Liver (tissue), 8 donors: ENCODE measurements at regions not wholly inside any gene's neighbourhood (a gene's known extent, or its start where the extent isn't known, plus 50 kb on each side); places are given as distances from the start of the nearest gene placed in this dataset.

Source experiments
- DNase-seq: peaks from one replicate; pipeline ENCODE4 v3.0.0-alpha.2; 2017; ENCODE audit warnings: low spot score
- H3K27ac ChIP-seq, 2 donors: one replicate each; pipeline ENCODE4 v1.7.0; 2013; ENCODE audit warnings: inconsistent platforms in 2 of 2, low read length in 2 of 2, control low read depth in 1 of 2, low read depth in 1 of 2, mild to moderate bottlenecking in 1 of 2
- H3K27me3 ChIP-seq, 4 donors: one replicate each; pipeline versions ENCODE4 v1.6.1 to v1.7.0; 2013; ENCODE audit warnings: low read length in 3 of 4, inconsistent platforms in 1 of 4, mild to moderate bottlenecking in 1 of 4, moderate library complexity in 1 of 4; ENCODE audit not compliant: control insufficient read depth in 4 of 4, insufficient read depth in 4 of 4
- H3K36me3 ChIP-seq, 4 donors: one replicate each; pipeline versions ENCODE4 v1.6.1 to v1.7.0; 2013; ENCODE audit warnings: low read length in 3 of 4, mild to moderate bottlenecking in 3 of 4, low read depth in 1 of 4, moderate library complexity in 1 of 4; ENCODE audit not compliant: control insufficient read depth in 4 of 4, insufficient read depth in 3 of 4
- H3K4me1 ChIP-seq, 4 donors: one replicate each; pipeline versions ENCODE4 v1.6.1 to v1.7.0; 2013; ENCODE audit warnings: low read length in 3 of 4, mild to moderate bottlenecking in 3 of 4, moderate library complexity in 1 of 4; ENCODE audit not compliant: control insufficient read depth in 4 of 4, insufficient read depth in 4 of 4
- H3K4me3 ChIP-seq, 3 donors: one replicate each; pipeline versions ENCODE4 v1.6.1 to v1.7.0; 2013; ENCODE audit warnings: low read length in 3 of 3, control low read depth in 1 of 3, low read depth in 1 of 3, mild to moderate bottlenecking in 1 of 3
- H3K9ac ChIP-seq, 2 donors: one replicate each; pipeline ENCODE4 v1.7.0; 2013; ENCODE audit warnings: low read length in 2 of 2, mild to moderate bottlenecking in 2 of 2, moderate library complexity in 2 of 2, control low read depth in 1 of 2, low read depth in 1 of 2
- H3K9me3 ChIP-seq, 4 donors: one replicate each; pipeline versions ENCODE4 v1.6.1 to v1.7.0; 2013; ENCODE audit warnings: low read length in 3 of 4; ENCODE audit not compliant: control insufficient read depth in 4 of 4
- EGR1 ChIP-seq, 2 donors: IDR thresholded peaks; 2 replicates each; pipeline ENCODE4 v1.6.1; 2016 to 2018; ENCODE audit warnings: antibody characterized with exemption in 2 of 2, low read depth in 2 of 2
- FOXA1 ChIP-seq: IDR thresholded peaks from 2 replicates; pipeline ENCODE4 v1.6.1; 2016; ENCODE audit warnings: antibody characterized with exemption
- FOXA2 ChIP-seq: IDR thresholded peaks from 2 replicates; pipeline ENCODE4 v1.6.1; 2016; ENCODE audit warnings: antibody characterized with exemption
- GABPA ChIP-seq, 2 donors: IDR thresholded peaks in 1 of 2; conservative IDR thresholded peaks in 1 of 2; 2 replicates each; pipeline ENCODE4 v1.6.1; 2016; ENCODE audit warnings: antibody characterized with exemption in 2 of 2, mild to moderate bottlenecking in 1 of 2, moderate library complexity in 1 of 2
- HNF4A ChIP-seq, 2 donors: conservative IDR thresholded peaks; 2 replicates each; pipeline ENCODE4 v1.6.1; 2016; ENCODE audit warnings: antibody characterized with exemption in 2 of 2, mild to moderate bottlenecking in 2 of 2
- HNF4G ChIP-seq: IDR thresholded peaks from 2 replicates; pipeline ENCODE4 v1.6.1; 2016; ENCODE audit warnings: antibody characterized with exemption
- JUND ChIP-seq, 2 donors: IDR thresholded peaks; 2 replicates each; pipeline ENCODE4 v1.6.1; 2016; ENCODE audit warnings: antibody characterized with exemption in 2 of 2
- NR2F2 ChIP-seq: IDR thresholded peaks from 2 replicates; pipeline ENCODE4 v1.6.1; 2016; ENCODE audit warnings: antibody characterized with exemption
- RAD21 ChIP-seq, 2 donors: IDR thresholded peaks; 2 replicates each; pipeline ENCODE4 v1.6.1; 2016; ENCODE audit warnings: antibody characterized with exemption in 2 of 2, mild to moderate bottlenecking in 2 of 2
- RXRA ChIP-seq, 2 donors: IDR thresholded peaks; 2 replicates each; pipeline ENCODE4 v1.6.1; 2017 to 2018; ENCODE audit warnings: antibody characterized with exemption in 2 of 2, mild to moderate bottlenecking in 1 of 2
- SP1 ChIP-seq: IDR thresholded peaks from 2 replicates; pipeline ENCODE4 v1.6.1; 2018; ENCODE audit warnings: antibody characterized with exemption, mild to moderate bottlenecking
- TAF1 ChIP-seq: conservative IDR thresholded peaks from 2 replicates; pipeline ENCODE4 v1.6.1; 2016; ENCODE audit warnings: antibody characterized with exemption, mild to moderate bottlenecking
- YY1 ChIP-seq: IDR thresholded peaks from 2 replicates; pipeline ENCODE4 v1.6.1; 2016; ENCODE audit warnings: antibody characterized with exemption, mild to moderate bottlenecking
- WGBS: extraction: QIAGEN DNeasy Blood & Tissue Kit; methylation state at CpG from one replicate; pipeline ENCODE4 v1.1.7; 2013; 5-methylcytosine and 5-hydroxymethylcytosine counted together
- TF ChIP-seq, protein P1 (sequence below): IDR thresholded peaks from 2 replicates; pipeline ENCODE4 v1.6.1; 2016; ENCODE audit warnings: antibody characterized with exemption
- TF ChIP-seq, protein P2 (sequence below): IDR thresholded peaks from 2 replicates; pipeline ENCODE4 v1.6.1; 2016; ENCODE audit warnings: antibody characterized with exemption, mild to moderate bottlenecking
- TF ChIP-seq, protein P3 (sequence below): IDR thresholded peaks from 2 replicates; pipeline ENCODE4 v1.6.1; 2016; ENCODE audit warnings: antibody characterized with exemption
- TF ChIP-seq, protein P4 (sequence below): fragments of 150-350 bp; IDR thresholded peaks from 2 replicates; pipeline ENCODE4 v1.5.1; 2017; ENCODE audit warnings: improper control_type of control experiment, low read depth, low read length; ENCODE audit not compliant: missing input control
- TF ChIP-seq, protein P5 (sequence below): IDR thresholded peaks from 2 replicates; pipeline ENCODE4 v1.6.1; 2016; ENCODE audit warnings: antibody characterized with exemption
- donor health status: healthy.
- donor health status: healthy.
- donor health status: healthy.
- donor health status: healthy.
- donor health status: healthy.

DNA sequence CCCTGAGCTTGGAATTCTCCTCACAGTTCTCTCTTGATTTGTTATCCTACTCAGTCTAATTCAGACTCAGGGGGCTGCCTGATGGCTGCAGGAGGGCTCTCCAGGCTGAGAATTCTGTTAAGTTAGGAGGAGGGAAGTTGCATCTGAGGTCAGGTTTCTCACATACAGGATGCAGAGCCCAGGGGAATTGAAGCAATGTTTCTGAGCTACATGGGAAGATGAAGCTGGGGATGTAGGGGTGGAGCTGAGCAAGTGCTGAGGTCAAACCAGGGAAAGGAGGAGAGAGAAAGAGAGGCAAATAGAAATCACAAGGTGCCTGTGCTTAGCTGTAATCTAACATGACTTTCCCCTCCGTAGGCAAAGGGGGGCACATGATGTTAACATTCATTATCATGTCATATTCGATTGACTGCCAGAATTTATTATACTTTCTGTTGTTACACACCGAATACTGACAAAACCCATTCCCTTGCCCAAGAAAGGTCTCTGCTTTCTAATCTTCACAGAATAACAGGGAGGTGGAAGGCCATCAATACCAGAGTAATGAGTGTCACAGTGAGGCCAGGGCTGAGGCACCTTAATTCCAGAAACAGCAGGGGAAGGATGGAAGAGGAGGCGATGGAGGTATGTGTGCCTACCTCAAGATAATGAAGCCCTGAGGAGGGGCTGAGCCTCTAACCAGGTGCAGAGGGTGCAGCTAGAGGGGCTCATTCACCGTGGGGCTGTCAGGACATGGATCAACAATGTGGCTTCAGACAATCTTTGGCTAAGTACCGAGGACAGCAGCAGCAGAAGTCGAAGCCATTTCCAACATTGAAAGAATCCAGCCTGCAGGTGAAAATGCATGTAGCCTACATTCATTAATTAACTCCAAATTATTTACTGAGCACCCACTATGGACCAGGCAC, 205.4 kb upstream of the SNX19 start:
- H3K27ac ChIP-seq = no peak overlapping the region
- no peaks in the 10 kb centered on the region for H3K9me3 ChIP-seq
- no peak overlapping the region for H3K9ac ChIP-seq
- DNase-seq = no peak
- WGBS = 59% methylated on average over 7 of the region's 7 CpGs
- H3K36me3 ChIP-seq = no peaks in the 10 kb centered on the region
- no peak for TF ChIP-seq TAF1
- no peak for TF ChIP-seq EGR1 (IDR thresholded peaks at IDR 0.05; ENCODE audit: low read depth in 2 of 2)
- no peak for TF ChIP-seq YY1
- TF ChIP-seq JUND (IDR thresholded peaks at IDR 0.05) = no peak
- TF ChIP-seq, protein P1, sequence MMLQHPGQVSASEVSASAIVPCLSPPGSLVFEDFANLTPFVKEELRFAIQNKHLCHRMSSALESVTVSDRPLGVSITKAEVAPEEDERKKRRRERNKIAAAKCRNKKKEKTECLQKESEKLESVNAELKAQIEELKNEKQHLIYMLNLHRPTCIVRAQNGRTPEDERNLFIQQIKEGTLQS = no peak
- no peak for TF ChIP-seq FOXA1
- TF ChIP-seq SP1 = no peak
- TF ChIP-seq, protein P2, sequence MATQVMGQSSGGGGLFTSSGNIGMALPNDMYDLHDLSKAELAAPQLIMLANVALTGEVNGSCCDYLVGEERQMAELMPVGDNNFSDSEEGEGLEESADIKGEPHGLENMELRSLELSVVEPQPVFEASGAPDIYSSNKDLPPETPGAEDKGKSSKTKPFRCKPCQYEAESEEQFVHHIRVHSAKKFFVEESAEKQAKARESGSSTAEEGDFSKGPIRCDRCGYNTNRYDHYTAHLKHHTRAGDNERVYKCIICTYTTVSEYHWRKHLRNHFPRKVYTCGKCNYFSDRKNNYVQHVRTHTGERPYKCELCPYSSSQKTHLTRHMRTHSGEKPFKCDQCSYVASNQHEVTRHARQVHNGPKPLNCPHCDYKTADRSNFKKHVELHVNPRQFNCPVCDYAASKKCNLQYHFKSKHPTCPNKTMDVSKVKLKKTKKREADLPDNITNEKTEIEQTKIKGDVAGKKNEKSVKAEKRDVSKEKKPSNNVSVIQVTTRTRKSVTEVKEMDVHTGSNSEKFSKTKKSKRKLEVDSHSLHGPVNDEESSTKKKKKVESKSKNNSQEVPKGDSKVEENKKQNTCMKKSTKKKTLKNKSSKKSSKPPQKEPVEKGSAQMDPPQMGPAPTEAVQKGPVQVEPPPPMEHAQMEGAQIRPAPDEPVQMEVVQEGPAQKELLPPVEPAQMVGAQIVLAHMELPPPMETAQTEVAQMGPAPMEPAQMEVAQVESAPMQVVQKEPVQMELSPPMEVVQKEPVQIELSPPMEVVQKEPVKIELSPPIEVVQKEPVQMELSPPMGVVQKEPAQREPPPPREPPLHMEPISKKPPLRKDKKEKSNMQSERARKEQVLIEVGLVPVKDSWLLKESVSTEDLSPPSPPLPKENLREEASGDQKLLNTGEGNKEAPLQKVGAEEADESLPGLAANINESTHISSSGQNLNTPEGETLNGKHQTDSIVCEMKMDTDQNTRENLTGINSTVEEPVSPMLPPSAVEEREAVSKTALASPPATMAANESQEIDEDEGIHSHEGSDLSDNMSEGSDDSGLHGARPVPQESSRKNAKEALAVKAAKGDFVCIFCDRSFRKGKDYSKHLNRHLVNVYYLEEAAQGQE = no peak
- no peak for TF ChIP-seq GABPA (IDR thresholded peaks at IDR 0.05 in 1 of 2, conservative IDR thresholded peaks at IDR 0.05 in 1 of 2)
- TF ChIP-seq HNF4G = no peak
- TF ChIP-seq RXRA (IDR thresholded peaks at IDR 0.05) = no peak
- TF ChIP-seq HNF4A (conservative IDR thresholded peaks at IDR 0.05) = no peak
- TF ChIP-seq, protein P3, sequence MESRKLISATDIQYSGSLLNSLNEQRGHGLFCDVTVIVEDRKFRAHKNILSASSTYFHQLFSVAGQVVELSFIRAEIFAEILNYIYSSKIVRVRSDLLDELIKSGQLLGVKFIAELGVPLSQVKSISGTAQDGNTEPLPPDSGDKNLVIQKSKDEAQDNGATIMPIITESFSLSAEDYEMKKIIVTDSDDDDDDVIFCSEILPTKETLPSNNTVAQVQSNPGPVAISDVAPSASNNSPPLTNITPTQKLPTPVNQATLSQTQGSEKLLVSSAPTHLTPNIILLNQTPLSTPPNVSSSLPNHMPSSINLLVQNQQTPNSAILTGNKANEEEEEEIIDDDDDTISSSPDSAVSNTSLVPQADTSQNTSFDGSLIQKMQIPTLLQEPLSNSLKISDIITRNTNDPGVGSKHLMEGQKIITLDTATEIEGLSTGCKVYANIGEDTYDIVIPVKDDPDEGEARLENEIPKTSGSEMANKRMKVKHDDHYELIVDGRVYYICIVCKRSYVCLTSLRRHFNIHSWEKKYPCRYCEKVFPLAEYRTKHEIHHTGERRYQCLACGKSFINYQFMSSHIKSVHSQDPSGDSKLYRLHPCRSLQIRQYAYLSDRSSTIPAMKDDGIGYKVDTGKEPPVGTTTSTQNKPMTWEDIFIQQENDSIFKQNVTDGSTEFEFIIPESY = no peak
- no peak for TF ChIP-seq NR2F2
- no peak for TF ChIP-seq FOXA2
- TF ChIP-seq, protein P4, sequence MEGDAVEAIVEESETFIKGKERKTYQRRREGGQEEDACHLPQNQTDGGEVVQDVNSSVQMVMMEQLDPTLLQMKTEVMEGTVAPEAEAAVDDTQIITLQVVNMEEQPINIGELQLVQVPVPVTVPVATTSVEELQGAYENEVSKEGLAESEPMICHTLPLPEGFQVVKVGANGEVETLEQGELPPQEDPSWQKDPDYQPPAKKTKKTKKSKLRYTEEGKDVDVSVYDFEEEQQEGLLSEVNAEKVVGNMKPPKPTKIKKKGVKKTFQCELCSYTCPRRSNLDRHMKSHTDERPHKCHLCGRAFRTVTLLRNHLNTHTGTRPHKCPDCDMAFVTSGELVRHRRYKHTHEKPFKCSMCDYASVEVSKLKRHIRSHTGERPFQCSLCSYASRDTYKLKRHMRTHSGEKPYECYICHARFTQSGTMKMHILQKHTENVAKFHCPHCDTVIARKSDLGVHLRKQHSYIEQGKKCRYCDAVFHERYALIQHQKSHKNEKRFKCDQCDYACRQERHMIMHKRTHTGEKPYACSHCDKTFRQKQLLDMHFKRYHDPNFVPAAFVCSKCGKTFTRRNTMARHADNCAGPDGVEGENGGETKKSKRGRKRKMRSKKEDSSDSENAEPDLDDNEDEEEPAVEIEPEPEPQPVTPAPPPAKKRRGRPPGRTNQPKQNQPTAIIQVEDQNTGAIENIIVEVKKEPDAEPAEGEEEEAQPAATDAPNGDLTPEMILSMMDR = no peak
- no peak for TF ChIP-seq RAD21 (IDR thresholded peaks at IDR 0.05)
- TF ChIP-seq, protein P5, sequence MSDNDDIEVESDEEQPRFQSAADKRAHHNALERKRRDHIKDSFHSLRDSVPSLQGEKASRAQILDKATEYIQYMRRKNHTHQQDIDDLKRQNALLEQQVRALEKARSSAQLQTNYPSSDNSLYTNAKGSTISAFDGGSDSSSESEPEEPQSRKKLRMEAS = no peak
- no peak overlapping the region for H3K4me3 ChIP-seq
- H3K4me1 ChIP-seq = no peaks in the 10 kb centered on the region
- no peaks in the 10 kb centered on the region for H3K27me3 ChIP-seq
